ENCODE measurements at regions not wholly inside any gene's neighbourhood (a gene's known extent, or its start where the extent isn't known, plus 50 kb on each side); places are given as distances from the start of the nearest gene placed in this dataset.

- TF ChIP-seq CTCF (IDR thresholded peaks at IDR 0.05) (no peak), POLR2A (IDR thresholded peaks at IDR 0.05) (no peak), POLR2AphosphoS5 (IDR thresholded peaks at IDR 0.05) (no peak), EP300 (IDR thresholded peaks at IDR 0.05) (no peak)
These were observed 357.8 kb downstream of the TMA16 start for GRCh38 chr4:163852246-163852645.

Data from suprapubic skin (tissue), 4 donors.